K562 (cell line): ENCODE measurements at regions not wholly inside any gene's neighbourhood (a gene's known extent, or its start where the extent isn't known, plus 50 kb on each side); places are given as distances from the start of the nearest gene placed in this dataset.

Experiments used
- ATAC-seq: fragments of 200-7000 bp; cut with Tn5 transposase; 3 replicates; pipeline ENCODE4 v1.9.1; 2020; ENCODE audit warnings: moderate library complexity
- BruUV-seq: library from RNA; stranded (reverse); fragments of 400-500 nt; replicated peaks from 2 replicates; lab custom pipeline; 2021; lab: Mats Ljungman, UMichigan
- CTCF ChIA-PET: fragments of 300-600 bp; formaldehyde crosslinking; extraction: SDS; loops from one replicate; lab custom pipeline; 2021; ENCODE audit warnings: low intra/inter-chr PET ratio; lab: Yijun Ruan, JAX
- POLR2A ChIA-PET: fragments of 300-600, 350-650 bp; sonication (Branson Sonifier 250); formaldehyde crosslinking; extraction: SDS; loops from one replicate; lab custom pipeline; 2021; ENCODE audit warnings: antibody characterized with exemption, inconsistent platforms; lab: Yijun Ruan, JAX
- DNase-seq, 4 experiments: peaks; one replicate each; pipeline versions ENCODE4 v3.0.0 to v3.0.0-alpha.2; 2011 to 2018; ENCODE audit warnings: low spot score in 3 of 4, mixed read lengths in 3 of 4; ENCODE audit errors: extremely low read depth in 1 of 4
- FAIRE-seq: peaks from 2 replicates; lab custom pipeline; 2011; peaks lifted over from hg19 to GRCh38; lab: Jason Lieb, UNC
- H2AFZ ChIP-seq: 2 replicates; pipeline ENCODE4 v1.6.0; 2011; ENCODE audit warnings: low read depth, low read length, control low read depth, inconsistent platforms
- H3K27ac ChIP-seq: fragments of 200-600 bp; 3 replicates; pipeline ENCODE4 v1.8.0; 2011; ENCODE audit warnings: low read depth, mild to moderate bottlenecking, control low read depth, inconsistent platforms, low read length, moderate library complexity, mixed read lengths; ENCODE audit errors: extremely low read depth
- H3K27me3 ChIP-seq, 2 experiments: fragments of 300-600 bp in 1 of 2; 2 replicates in 1 of 2; 3 replicates in 1 of 2; pipeline versions ENCODE4 v1.6.0 to v1.8.0; 2011; ENCODE audit warnings: inconsistent platforms in 2 of 2, low read length in 2 of 2, mild to moderate bottlenecking in 1 of 2, mixed read lengths in 1 of 2, moderate library complexity in 1 of 2; ENCODE audit not compliant: control insufficient read depth in 2 of 2, insufficient read depth in 2 of 2
- H3K36me3 ChIP-seq: fragments of 300-600 bp; 3 replicates; pipeline ENCODE4 v1.8.0; 2011; ENCODE audit warnings: mild to moderate bottlenecking, low read length, inconsistent platforms; ENCODE audit not compliant: control insufficient read depth, insufficient read depth
- H3K4me1 ChIP-seq, 2 experiments: fragments of 200-600 bp in 1 of 2; replicated peaks in 1 of 2; 2 replicates in 1 of 2; 3 replicates in 1 of 2; pipeline versions ENCODE4 v1.5.1 to v1.8.0; 2011; ENCODE audit warnings: inconsistent platforms in 2 of 2, low read length in 2 of 2, mild to moderate bottlenecking in 1 of 2, mixed read lengths in 1 of 2, moderate library complexity in 1 of 2; ENCODE audit not compliant: control insufficient read depth in 2 of 2, insufficient read depth in 2 of 2
- H3K4me2 ChIP-seq: 2 replicates; pipeline ENCODE4 v1.6.1; 2011; ENCODE audit warnings: low read length, control low read depth, inconsistent platforms, mixed read lengths; ENCODE audit not compliant: insufficient read depth
- H3K4me3 ChIP-seq: fragments of 200-600 bp; sonication (generic), shearing (Covaris generic); 2 replicates; pipeline ENCODE4 v1.5.1; 2016; ENCODE audit warnings: control low read depth, inconsistent platforms
- H3K79me2 ChIP-seq: fragments of 200-600 bp; 3 replicates; pipeline ENCODE4 v1.8.0; 2011; ENCODE audit warnings: low read length, inconsistent platforms; ENCODE audit not compliant: control insufficient read depth, insufficient read depth
- H3K9ac ChIP-seq, 2 experiments: 2 replicates each; pipeline versions ENCODE4 v1.6.0 to v1.6.1; 2011; ENCODE audit warnings: low read depth in 2 of 2, low read length in 2 of 2, control low read depth in 1 of 2, inconsistent platforms in 1 of 2, mild to moderate bottlenecking in 1 of 2, mixed read lengths in 1 of 2; ENCODE audit not compliant: insufficient read depth in 1 of 2
- H3K9me1 ChIP-seq: one replicate; pipeline ENCODE4 v1.6.0; 2011; ENCODE audit warnings: inconsistent platforms, mild to moderate bottlenecking, low read length, moderate library complexity; ENCODE audit not compliant: control insufficient read depth, insufficient read depth
- H3K9me3 ChIP-seq: replicated peaks from 2 replicates; pipeline ENCODE4 v1.5.1; 2011; ENCODE audit warnings: low read depth, low read length, inconsistent platforms; ENCODE audit not compliant: control insufficient read depth, insufficient read depth
- H4K20me1 ChIP-seq: replicated peaks from 2 replicates; pipeline ENCODE4 v1.6.1; 2011; ENCODE audit warnings: low read length, inconsistent platforms, mixed read lengths; ENCODE audit not compliant: control insufficient read depth, insufficient read depth
- BCLAF1 ChIP-seq, 2 experiments: fragments of 450-650 bp in 1 of 2; IDR thresholded peaks; 2 replicates each; pipeline ENCODE4 v1.6.1; 2011 to 2017; ENCODE audit warnings: low read depth in 2 of 2, antibody characterized with exemption in 1 of 2, borderline replicate concordance in 1 of 2, low read length in 1 of 2, mild to moderate bottlenecking in 1 of 2, mixed read lengths in 1 of 2; ENCODE audit not compliant: control insufficient read depth in 1 of 2
- BDP1 ChIP-seq: IDR thresholded peaks from 3 replicates; pipeline ENCODE4 v1.6.1; 2011; ENCODE audit not compliant: insufficient read length, insufficient read depth
- CBX5 ChIP-seq: IDR thresholded peaks from 2 replicates; pipeline ENCODE4 v1.6.1; 2014; ENCODE audit warnings: low read depth, borderline replicate concordance
- FOXK1 ChIP-seq: sonication (generic); formaldehyde crosslinking; IDR thresholded peaks from 2 replicates; pipeline ENCODE4 v1.8.0; 2022; ENCODE audit warnings: missing genetic modification reagents, mild to moderate bottlenecking, borderline replicate concordance
- FOXK2 ChIP-seq, 2 experiments: fragments of 450-650 bp; IDR thresholded peaks in 1 of 2; conservative IDR thresholded peaks in 1 of 2; 2 replicates each; pipeline ENCODE4 v1.6.1; 2016; ENCODE audit warnings: low read depth in 2 of 2, mild to moderate bottlenecking in 1 of 2
- HOMEZ ChIP-seq: fragments of 250-450 bp; sonication (Bioruptor Pico); IDR thresholded peaks from 2 replicates; pipeline ENCODE4 v1.4.0; 2020; ENCODE audit warnings: mild to moderate bottlenecking, moderate library complexity
- MYNN ChIP-seq, 2 experiments: sonication (generic); formaldehyde crosslinking in 1 of 2; IDR thresholded peaks; 2 replicates each; pipeline versions ENCODE4 v1.5.0 to v1.6.1; 2016 to 2020; ENCODE audit warnings: antibody characterized with exemption in 1 of 2, missing genetic modification reagents in 1 of 2
- NBN ChIP-seq: fragments of 450-650 bp; IDR thresholded peaks from 2 replicates; pipeline ENCODE4 v1.6.1; 2016; ENCODE audit warnings: low read depth, mild to moderate bottlenecking
- PKNOX1 ChIP-seq: fragments of 450-650 bp; IDR thresholded peaks from 2 replicates; pipeline ENCODE4 v1.6.1; 2016
- STAT5B ChIP-seq: fragments of 250-450 bp; sonication (Bioruptor Pico); IDR thresholded peaks from 2 replicates; pipeline ENCODE4 v1.8.0; 2021; ENCODE audit warnings: mild to moderate bottlenecking, inconsistent platforms
- TCFL5 ChIP-seq: fragments of 250-450 bp; sonication (Bioruptor Pico); conservative IDR thresholded peaks from 2 replicates; pipeline ENCODE4 v1.6.1; 2021; ENCODE audit warnings: mild to moderate bottlenecking, moderate library complexity, matching md5 sums
- USF2 ChIP-seq: sonication (generic); formaldehyde crosslinking; IDR thresholded peaks from 2 replicates; pipeline ENCODE4 v1.5.0; 2020; ENCODE audit warnings: missing genetic modification reagents
- ZBTB17 ChIP-seq: fragments of 450-650 bp; formaldehyde crosslinking; IDR thresholded peaks from 2 replicates; pipeline ENCODE4 v1.4.0; 2020; ENCODE audit warnings: mild to moderate bottlenecking
- WGBS: fragments of 100-300 bp; shearing (Covaris generic); methylation state at CpG from one replicate; pipeline ENCODE4 v1.1.6; 2016; ENCODE audit warnings: low coverage, mixed read lengths; ENCODE audit not compliant: insufficient coverage; ENCODE audit errors: missing lambda C conversion rate; 5-methylcytosine and 5-hydroxymethylcytosine counted together
- in situ Hi-C: fragments of 300-500 bp; cut with MboI; formaldehyde crosslinking; loops from 4 replicates; pipeline ENCODE4 v1.15.0; 2018; ENCODE audit warnings: inconsistent platforms, mixed read lengths
- intact Hi-C: fragments of 100-400 bp; cut with micrococcal nuclease; formaldehyde crosslinking; loops from 2 replicates; pipeline ENCODE4 v1.14.2; 2022

GRCh38 chr5:152499814-152500535 lies 94.9 kb upstream of the NMUR2 start (continued):
- TF ChIP-seq FOXK1 (CRISPR knock-in tag): no peak
- no peak for TF ChIP-seq NBN
- TF ChIP-seq HOMEZ (CRISPR knock-in tag): no peak
- TF ChIP-seq BDP1: no peak

- ChIA-PET POLR2A (no interaction called here), CTCF (no interaction called here)
- Histone ChIP-seq H3K4me2 (no peak overlapping the region), H3K36me3 (no peaks in the 10 kb centered on the region), H3K79me2 (no peaks in the 10 kb centered on the region), H3K9ac (no peak overlapping the region), H3K9me3 (no peaks in the 10 kb centered on the region), H2AFZ (no peak overlapping the region), H3K4me1 (no peaks in the 10 kb centered on the region), H4K20me1 (no peaks in the 10 kb centered on the region), H3K9me1 (no peaks in the 10 kb centered on the region), H3K27me3 (no peaks in the 10 kb centered on the region), H3K27ac (no peak overlapping the region), H3K4me3 (no peak overlapping the region)
- no peak for ATAC-seq
- in situ Hi-C loops: loop anchor here (10.0 kb wide), 1 partner anchor 666 kb away; no protein-coding TSS in a partner anchor
- no peak for DNase-seq
- no peak for FAIRE-seq
- WGBS: 0% methylated on average over 2 of the region's 2 CpGs
- BruUV-seq: no TSS peak
- intact Hi-C loops: no loop called here
- no peak for TF ChIP-seq CBX5
- TF ChIP-seq STAT5B (CRISPR knock-in tag): no peak
- TF ChIP-seq PKNOX1: no peak
- no peak for TF ChIP-seq ZBTB17
- TF ChIP-seq BCLAF1 (IDR thresholded peaks at IDR 0.05; ENCODE audit: borderline replicate concordance in 1 of 2, control insufficient read depth in 1 of 2, low read depth in 2 of 2, low read length in 1 of 2): no peak
- TF ChIP-seq TCFL5: no peak
- no peak for TF ChIP-seq USF2 (CRISPR knock-in tag)
- TF ChIP-seq FOXK2 (conservative IDR thresholded peaks at IDR 0.05 in 1 of 2, IDR thresholded peaks at IDR 0.05 in 1 of 2; ENCODE audit: low read depth in 2 of 2): no peak
- no peak for TF ChIP-seq MYNN (IDR thresholded peaks at IDR 0.05)
- no peak for TF ChIP-seq MYNN (CRISPR knock-in tag; IDR thresholded peaks at IDR 0.05)
These were observed 96.2 kb upstream of the NMUR2 start for GRCh38 chr5:152501294-152501693.
